ENCODE measurements at regions not wholly inside any gene's neighbourhood (a gene's known extent, or its start where the extent isn't known, plus 50 kb on each side); places are given as distances from the start of the nearest gene placed in this dataset.

- no peak overlapping the region for H3K4me3 ChIP-seq
- TF ChIP-seq, protein P1, sequence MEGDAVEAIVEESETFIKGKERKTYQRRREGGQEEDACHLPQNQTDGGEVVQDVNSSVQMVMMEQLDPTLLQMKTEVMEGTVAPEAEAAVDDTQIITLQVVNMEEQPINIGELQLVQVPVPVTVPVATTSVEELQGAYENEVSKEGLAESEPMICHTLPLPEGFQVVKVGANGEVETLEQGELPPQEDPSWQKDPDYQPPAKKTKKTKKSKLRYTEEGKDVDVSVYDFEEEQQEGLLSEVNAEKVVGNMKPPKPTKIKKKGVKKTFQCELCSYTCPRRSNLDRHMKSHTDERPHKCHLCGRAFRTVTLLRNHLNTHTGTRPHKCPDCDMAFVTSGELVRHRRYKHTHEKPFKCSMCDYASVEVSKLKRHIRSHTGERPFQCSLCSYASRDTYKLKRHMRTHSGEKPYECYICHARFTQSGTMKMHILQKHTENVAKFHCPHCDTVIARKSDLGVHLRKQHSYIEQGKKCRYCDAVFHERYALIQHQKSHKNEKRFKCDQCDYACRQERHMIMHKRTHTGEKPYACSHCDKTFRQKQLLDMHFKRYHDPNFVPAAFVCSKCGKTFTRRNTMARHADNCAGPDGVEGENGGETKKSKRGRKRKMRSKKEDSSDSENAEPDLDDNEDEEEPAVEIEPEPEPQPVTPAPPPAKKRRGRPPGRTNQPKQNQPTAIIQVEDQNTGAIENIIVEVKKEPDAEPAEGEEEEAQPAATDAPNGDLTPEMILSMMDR (IDR thresholded peaks at IDR 0.05) = no peak
- no peak for DNase-seq
- H3K4me1 ChIP-seq = no peaks in the 10 kb centered on the region
- no peaks in the 10 kb centered on the region for H3K36me3 ChIP-seq
- H3K27ac ChIP-seq = no peak overlapping the region
- no peaks in the 10 kb centered on the region for H3K9me3 ChIP-seq
- no peaks in the 10 kb centered on the region for H3K27me3 ChIP-seq
- ATAC-seq = peak; percentile 58
- intact Hi-C loops (cut with DNase I) = no loop called here
Measured at GRCh38 chr2:64787698-64788097, 134.0 kb upstream of the SERTAD2 start.

- DNase-seq (no peak), ATAC-seq (no peak)
- Histone ChIP-seq H3K4me1 (peaks cover 9% of the 10 kb centered on the region), H3K36me3 (no peaks in the 10 kb centered on the region), H3K9me3 (no peaks in the 10 kb centered on the region), H3K27ac (no peak overlapping the region), H3K27me3 (no peaks in the 10 kb centered on the region), H3K4me3 (no peak overlapping the region)
- intact Hi-C loops (cut with DNase I) = no loop called here
- TF ChIP-seq, protein P1 (IDR thresholded peaks at IDR 0.05) = no peak
Measured at GRCh38 chr2:64789466-64790320, 136.0 kb upstream of the SERTAD2 start.

DNA sequence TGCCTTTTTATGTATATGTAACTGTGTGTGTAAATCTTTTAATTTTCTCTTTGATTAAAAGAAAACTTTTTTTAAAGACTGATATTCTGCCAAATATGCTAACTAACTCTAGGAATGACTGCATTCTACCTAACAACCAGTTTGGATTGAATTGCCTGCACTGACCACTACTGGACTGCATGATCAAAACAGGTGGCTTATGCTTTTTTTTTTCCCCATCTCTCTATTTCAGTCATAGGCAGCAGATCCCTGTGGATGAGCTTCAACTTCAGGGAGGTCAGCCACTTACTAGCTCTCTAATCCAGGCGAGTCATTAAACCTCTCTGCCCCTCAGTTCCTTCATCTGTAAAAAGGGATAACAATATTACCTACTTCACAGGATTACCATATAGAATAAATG is 138.6 kb upstream of the SERTAD2 start:
- Histone ChIP-seq H3K36me3 (no peaks in the 10 kb centered on the region), H3K9me3 (no peaks in the 10 kb centered on the region), H3K27me3 (no peaks in the 10 kb centered on the region), H3K27ac (no peak overlapping the region), H3K4me1 (peaks cover 13% of the 10 kb centered on the region), H3K4me3 (no peak overlapping the region)
- ATAC-seq (no peak), DNase-seq (no peak)
- intact Hi-C loops (cut with DNase I) = no loop called here
- TF ChIP-seq, protein P1 (IDR thresholded peaks at IDR 0.05) = no peak

DNA sequence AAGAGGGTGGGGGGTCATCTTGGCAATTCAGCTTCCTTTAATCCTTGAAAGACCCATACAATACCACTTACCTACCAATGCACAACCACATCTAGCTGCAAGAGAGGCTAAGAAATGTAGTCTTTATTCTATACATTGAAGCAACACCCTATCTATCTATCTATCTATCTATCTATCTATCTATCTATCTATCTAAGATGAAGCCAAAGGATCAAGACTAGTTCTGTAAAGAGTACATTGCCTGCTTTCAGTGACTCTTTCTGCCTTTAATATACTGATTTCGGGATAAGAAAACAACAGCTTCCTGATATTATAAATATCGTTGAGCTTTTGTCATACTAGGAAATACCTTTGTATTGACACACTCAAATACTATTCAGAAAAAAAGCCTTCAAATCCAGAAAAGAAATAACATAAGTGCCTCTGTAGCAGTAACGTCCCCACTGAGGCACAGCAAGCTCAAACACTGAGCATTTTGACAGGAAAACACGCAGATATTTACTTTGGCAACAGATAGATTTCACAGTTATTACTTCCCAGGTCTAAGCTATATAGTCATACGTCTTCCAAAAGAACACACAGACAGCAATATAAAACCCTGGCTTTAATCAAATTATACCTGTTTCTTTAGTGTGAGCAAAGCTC is 139.4 kb upstream of the SERTAD2 start:
- Histone ChIP-seq H3K9me3 (no peaks in the 10 kb centered on the region), H3K27me3 (no peaks in the 10 kb centered on the region), H3K36me3 (no peaks in the 10 kb centered on the region), H3K27ac (no peak overlapping the region), H3K4me3 (no peak overlapping the region), H3K4me1 (peaks cover 20% of the 10 kb centered on the region)
- DNase-seq (no peak), ATAC-seq (no peak)
- intact Hi-C loops (cut with DNase I) = no loop called here
- TF ChIP-seq, protein P1 (IDR thresholded peaks at IDR 0.05) = no peak

GRCh38 chr2:64793701-64794100 is 140.0 kb upstream of the SERTAD2 start:
- Histone ChIP-seq H3K27me3 (no peaks in the 10 kb centered on the region), H3K36me3 (no peaks in the 10 kb centered on the region), H3K9me3 (no peaks in the 10 kb centered on the region), H3K27ac (no peak overlapping the region), H3K4me3 (no peak overlapping the region), H3K4me1 (peaks cover 25% of the 10 kb centered on the region)
- TF ChIP-seq, protein P1 (IDR thresholded peaks at IDR 0.05) = no peak
- DNase-seq (no peak), ATAC-seq (no peak)
- intact Hi-C loops (cut with DNase I) = no loop called here

All from upper lobe of right lung (tissue), 1 donor.